GM12872 (cell line): ENCODE measurements at regions not wholly inside any gene's neighbourhood (a gene's known extent, or its start where the extent isn't known, plus 50 kb on each side); places are given as distances from the start of the nearest gene placed in this dataset.

Source experiments
- CTCF ChIP-seq: IDR thresholded peaks from 3 replicates; pipeline ENCODE4 v1.5.1; 2011; ENCODE audit warnings: low read depth, mild to moderate bottlenecking, low read length, moderate library complexity; ENCODE audit not compliant: insufficient read depth

GRCh38 chr4:1540601-1541375 lies 134.5 kb upstream of the NKX1-1 start:
- TF ChIP-seq CTCF = no peak

GRCh38 chr4:1539859-1540600 lies 133.8 kb upstream of the NKX1-1 start:
- no peak for TF ChIP-seq CTCF

- no peak for TF ChIP-seq CTCF
Observed at GRCh38 chr4:1538941-1539772, 132.9 kb upstream of the NKX1-1 start.

GRCh38 chr4:1538096-1538410 lies 131.8 kb upstream of the NKX1-1 start:
- no peak for TF ChIP-seq CTCF

- TF ChIP-seq CTCF = no peak
Observed at GRCh38 chr4:1537410-1538095, 131.3 kb upstream of the NKX1-1 start.

GRCh38 chr4:1536579-1537409 lies 130.6 kb upstream of the NKX1-1 start:
- no peak for TF ChIP-seq CTCF
